ENCODE measurements at regions not wholly inside any gene's neighbourhood (a gene's known extent, or its start where the extent isn't known, plus 50 kb on each side); places are given as distances from the start of the nearest gene placed in this dataset.

DNA sequence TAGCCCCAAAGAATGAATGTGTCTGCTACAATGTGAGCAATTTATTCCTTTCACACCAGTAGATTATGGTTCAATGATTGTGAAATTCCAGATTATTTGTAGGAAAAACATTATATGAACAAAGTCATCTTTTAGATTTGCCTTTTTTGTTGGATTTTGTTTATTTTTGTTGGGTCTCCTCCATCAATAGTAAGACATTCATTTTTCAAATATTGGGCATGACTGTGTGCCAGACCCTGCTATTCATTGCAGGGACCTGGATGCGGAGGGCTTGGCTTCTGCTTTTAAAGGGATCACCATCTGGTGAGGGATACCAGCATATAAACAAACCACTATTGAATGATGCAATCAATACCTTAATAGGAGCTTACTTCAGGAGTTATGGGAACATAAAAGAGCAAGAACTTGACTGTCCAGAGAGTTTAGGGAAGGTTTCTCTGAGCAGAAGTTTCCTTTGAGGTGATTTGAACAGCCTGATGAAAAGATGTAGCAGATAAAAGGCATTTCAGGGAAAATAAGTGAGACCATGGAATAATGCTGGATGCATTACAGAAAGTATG, 486.7 kb downstream of the EPHA4 start:
- Histone ChIP-seq H3K4me1 (ENCODE audit: insufficient read depth) (no peaks in the 10 kb centered on the region), H3K4me3 (ENCODE audit: low read depth, low read length) (no peak overlapping the region), H3K27ac (ENCODE audit: low read depth) (no peak overlapping the region), H3K36me3 (ENCODE audit: insufficient read depth) (no peaks in the 10 kb centered on the region)
- 66% methylated on average over 1 of the region's 1 CpG for WGBS
- no peak for DNase-seq (ENCODE audit: extremely low spot score)

DNA sequence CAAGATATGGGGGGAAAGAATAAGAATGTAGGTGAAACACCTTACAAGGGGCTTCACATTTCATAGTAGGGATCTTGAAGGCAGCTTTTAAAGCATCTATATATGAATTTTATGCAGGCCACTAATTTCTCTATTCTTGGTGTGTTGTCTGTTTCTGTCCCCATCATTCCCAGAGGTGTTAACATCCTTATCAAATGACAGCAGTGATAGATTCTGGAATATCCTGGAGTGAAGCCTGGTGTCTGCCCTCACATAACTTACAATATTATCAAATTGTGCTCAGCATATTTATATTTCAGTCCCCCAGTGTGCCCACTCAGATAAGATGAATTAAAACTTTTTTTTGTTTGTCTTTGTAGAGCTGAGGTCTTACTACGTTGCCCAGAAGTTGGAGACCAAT, 486.2 kb downstream of the EPHA4 start:
- WGBS, result 88% methylated on average over 1 of the region's 1 CpG

DNA sequence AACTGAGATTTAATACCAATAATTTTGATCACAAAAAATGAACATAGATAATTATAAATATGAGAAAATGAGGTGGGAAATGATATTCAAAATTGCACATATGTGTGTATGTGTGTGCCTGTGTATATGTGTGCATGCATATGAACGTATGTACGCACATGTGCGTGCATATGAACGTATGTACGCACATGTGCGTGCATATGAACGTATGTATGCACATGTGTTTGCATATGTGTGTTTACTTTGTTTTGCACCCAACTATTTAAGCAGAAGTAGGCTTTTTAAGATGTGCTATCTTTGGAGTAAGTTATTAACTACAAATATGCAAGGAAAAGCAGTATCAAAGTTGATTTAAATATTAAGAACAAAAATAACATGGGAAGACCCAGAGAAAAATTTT, 484.3 kb downstream of the EPHA4 start:
- Histone ChIP-seq H3K27ac (ENCODE audit: low read depth) (no peak overlapping the region), H3K36me3 (ENCODE audit: insufficient read depth) (no peaks in the 10 kb centered on the region), H3K4me1 (ENCODE audit: insufficient read depth) (no peaks in the 10 kb centered on the region), H3K4me3 (ENCODE audit: low read depth, low read length) (no peak overlapping the region)
- WGBS, result 87% methylated on average over 7 of the region's 7 CpGs
- DNase-seq (ENCODE audit: extremely low spot score), result no peak

More for the DNA sequence above, 486.2 kb downstream of the EPHA4 start:
- Histone ChIP-seq H3K36me3 (ENCODE audit: insufficient read depth) (no peaks in the 10 kb centered on the region), H3K4me1 (ENCODE audit: insufficient read depth) (no peaks in the 10 kb centered on the region), H3K27ac (ENCODE audit: low read depth) (no peak overlapping the region), H3K4me3 (ENCODE audit: low read depth, low read length) (no peak overlapping the region)
- DNase-seq (ENCODE audit: extremely low spot score), result no peak

DNA sequence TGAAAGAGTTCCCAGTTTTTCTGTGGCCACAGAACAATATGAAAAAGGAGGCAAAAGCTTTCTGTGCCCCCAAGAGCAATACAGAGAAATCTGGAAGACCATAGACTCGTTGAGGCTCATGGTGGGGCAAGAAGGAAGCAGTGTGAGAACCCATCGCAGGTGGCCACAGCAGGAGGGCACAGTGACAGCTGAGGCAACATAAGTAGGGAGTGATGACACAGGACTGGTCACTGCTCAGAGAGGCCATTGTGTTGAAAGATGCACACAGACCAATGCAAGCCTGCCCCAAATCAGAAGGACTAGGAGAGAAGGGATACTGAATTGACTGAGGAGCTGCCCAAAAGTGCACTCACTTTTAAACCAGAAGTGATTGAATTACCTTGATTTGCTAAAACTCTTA, 483.6 kb downstream of the EPHA4 start:
- no peaks in the 10 kb centered on the region for H3K36me3 ChIP-seq (ENCODE audit: insufficient read depth)
- WGBS, result 80% methylated on average over 2 of the region's 2 CpGs
- H3K4me1 ChIP-seq (ENCODE audit: insufficient read depth), result no peaks in the 10 kb centered on the region
- no peak overlapping the region for H3K27ac ChIP-seq (ENCODE audit: low read depth)
- no peak for DNase-seq (ENCODE audit: extremely low spot score)
- no peak overlapping the region for H3K4me3 ChIP-seq (ENCODE audit: low read depth, low read length)

DNA sequence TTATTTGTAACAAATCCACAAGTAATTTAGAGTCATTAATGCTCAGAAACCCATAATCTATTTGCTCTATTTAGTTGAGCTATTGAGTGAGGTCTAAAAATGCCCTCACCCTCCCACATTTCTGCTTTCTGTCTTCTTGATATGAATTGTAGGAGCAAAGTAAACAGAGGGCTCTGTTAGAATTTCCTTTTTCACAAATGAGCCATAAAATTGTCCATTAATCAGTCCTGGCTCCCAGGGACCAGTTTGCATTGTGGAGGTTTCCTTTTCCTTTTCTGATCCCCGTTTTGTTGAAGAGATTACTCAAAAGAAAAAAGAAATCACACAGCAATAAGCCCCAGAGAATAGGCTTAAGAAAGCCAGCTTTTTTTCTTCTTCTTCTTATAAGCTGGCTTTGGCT, 476.7 kb downstream of the EPHA4 start:
- Histone ChIP-seq H3K4me3 (ENCODE audit: low read depth, low read length) (no peak overlapping the region), H3K27ac (ENCODE audit: low read depth) (no peak overlapping the region), H3K4me1 (ENCODE audit: insufficient read depth) (no peaks in the 10 kb centered on the region), H3K36me3 (ENCODE audit: insufficient read depth) (no peaks in the 10 kb centered on the region)
- DNase-seq (ENCODE audit: extremely low spot score), result no peak
- 19% methylated on average over 1 of the region's 1 CpG for WGBS

DNA sequence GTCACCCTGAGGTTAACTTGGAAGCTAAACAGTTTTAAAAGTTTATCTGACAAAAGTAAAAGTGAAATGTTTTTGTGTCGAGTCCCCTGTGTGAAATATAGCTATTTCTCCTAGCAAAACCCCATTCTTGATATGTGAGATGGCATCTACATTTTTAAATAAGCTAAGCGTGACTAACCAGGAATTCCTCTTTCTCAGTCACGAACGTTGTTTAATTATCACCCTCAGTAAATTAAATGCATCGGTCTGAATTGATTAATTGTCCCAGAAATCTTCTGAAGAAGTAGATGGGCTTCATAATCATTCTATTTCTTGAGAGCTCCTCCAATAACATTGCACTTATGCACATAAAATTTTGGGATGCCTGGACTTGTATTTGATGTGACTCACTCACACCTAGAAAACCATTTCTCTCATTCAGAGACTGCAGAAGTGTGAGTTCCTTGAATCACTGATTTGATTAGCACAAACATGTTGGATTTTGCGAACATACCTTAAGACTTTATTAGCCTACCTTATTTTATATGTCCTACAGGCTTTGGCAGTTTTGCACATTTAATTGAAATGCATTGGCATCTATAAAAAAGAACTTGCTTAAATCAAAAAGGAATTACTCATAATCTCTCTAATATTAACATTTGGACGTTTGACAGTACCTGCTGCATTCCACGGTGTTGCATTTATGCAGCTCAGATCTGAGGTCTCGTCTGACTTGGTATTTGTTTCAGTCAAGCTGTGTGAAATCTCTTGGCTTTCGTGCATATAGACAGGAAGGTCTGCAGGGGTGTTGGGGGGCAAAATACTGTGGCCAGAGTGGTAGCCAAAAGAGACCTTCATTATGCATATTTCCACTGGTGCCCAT, 475.2 kb downstream of the EPHA4 start:
- WGBS, result 77% methylated on average over 10 of the region's 10 CpGs
- Histone ChIP-seq H3K27ac (ENCODE audit: low read depth) (no peak overlapping the region), H3K4me1 (ENCODE audit: insufficient read depth) (no peaks in the 10 kb centered on the region), H3K36me3 (ENCODE audit: insufficient read depth) (no peaks in the 10 kb centered on the region), H3K4me3 (ENCODE audit: low read depth, low read length) (no peak overlapping the region)
- DNase-seq (ENCODE audit: extremely low spot score), result no peak

DNA sequence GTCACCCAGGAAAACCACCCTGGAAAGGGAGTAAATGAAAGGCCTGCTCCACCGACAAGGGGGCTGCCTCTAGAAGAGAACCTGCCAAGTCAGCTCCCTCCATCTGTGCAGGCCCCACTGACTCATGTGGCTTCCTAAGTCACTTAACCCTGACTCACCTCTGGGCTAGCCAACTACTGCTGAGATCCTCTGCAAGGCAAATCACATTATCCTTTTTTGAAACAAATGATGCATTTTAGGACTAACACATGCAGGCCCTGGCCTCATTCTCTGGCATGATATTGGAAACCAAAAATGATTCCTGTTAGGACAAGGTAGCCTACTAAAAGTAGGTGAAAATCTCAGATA, 474.6 kb downstream of the EPHA4 start:
- Histone ChIP-seq H3K36me3 (ENCODE audit: insufficient read depth) (no peaks in the 10 kb centered on the region), H3K4me1 (ENCODE audit: insufficient read depth) (no peaks in the 10 kb centered on the region), H3K4me3 (ENCODE audit: low read depth, low read length) (no peak overlapping the region), H3K27ac (ENCODE audit: low read depth) (no peak overlapping the region)
- 74% methylated on average over 1 of the region's 1 CpG for WGBS
- no peak for DNase-seq (ENCODE audit: extremely low spot score)

DNA sequence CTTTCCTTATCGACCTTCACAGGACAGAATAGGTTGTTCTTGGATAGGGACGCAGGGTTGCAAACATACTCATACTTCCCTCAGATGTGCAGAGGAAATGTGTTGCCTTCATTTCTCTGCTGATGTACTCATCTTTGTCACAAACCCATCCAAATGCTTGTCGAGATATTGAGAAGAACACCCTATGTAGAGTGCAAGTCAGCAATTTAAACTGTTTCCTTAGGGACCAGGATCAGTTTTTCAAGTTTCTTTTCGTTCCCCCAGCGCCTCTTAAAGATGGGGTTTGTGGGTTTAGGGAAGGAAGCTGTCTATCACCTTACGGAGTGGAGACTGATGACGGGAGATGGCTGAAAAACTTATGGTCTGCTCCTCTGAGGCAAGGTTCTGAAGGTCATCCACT, 474.2 kb downstream of the EPHA4 start:
- no peaks in the 10 kb centered on the region for H3K36me3 ChIP-seq (ENCODE audit: insufficient read depth)
- H3K4me3 ChIP-seq (ENCODE audit: low read depth, low read length), result no peak overlapping the region
- no peak overlapping the region for H3K27ac ChIP-seq (ENCODE audit: low read depth)
- WGBS, result 94% methylated on average over 7 of the region's 7 CpGs
- DNase-seq (ENCODE audit: extremely low spot score), result no peak
- H3K4me1 ChIP-seq (ENCODE audit: insufficient read depth), result no peaks in the 10 kb centered on the region

DNA sequence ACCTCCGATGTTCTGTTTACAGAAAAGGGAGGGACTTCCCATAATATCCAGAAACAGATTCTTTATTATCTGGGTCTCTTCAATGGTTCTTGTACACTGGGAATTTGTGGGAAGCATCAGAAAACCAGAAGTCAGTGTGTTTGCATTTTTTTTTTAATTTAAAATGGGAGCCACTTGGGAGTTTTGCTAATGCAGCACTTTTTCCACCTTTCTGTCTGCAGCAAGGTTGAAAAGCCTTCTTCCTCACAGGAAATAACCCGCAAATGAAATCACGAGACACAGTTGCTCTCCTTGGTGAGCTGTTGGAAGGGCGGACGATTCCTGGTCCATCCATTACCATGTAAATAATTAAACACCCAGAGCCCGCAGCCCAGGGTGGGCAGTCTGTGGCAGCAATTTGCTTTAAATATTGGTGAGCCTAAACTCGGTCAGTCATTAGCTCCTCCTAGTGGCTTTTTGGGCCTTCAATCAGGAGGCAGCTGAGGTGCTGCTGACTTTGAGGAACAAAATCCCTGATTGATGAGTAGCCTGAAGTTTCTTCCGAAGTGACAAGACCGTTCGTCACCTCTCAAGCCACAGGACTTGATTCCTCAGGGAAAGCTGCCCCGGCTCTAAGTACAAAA, 471.5 kb downstream of the EPHA4 start:
- no peak overlapping the region for H3K4me3 ChIP-seq (ENCODE audit: low read depth, low read length)
- DNase-seq (ENCODE audit: extremely low spot score), result no peak
- no peak overlapping the region for H3K27ac ChIP-seq (ENCODE audit: low read depth)
- H3K4me1 ChIP-seq (ENCODE audit: insufficient read depth), result peaks cover 3% of the 10 kb centered on the region
- no peaks in the 10 kb centered on the region for H3K36me3 ChIP-seq (ENCODE audit: insufficient read depth)
- WGBS, result 84% methylated on average over 11 of the region's 11 CpGs

DNA sequence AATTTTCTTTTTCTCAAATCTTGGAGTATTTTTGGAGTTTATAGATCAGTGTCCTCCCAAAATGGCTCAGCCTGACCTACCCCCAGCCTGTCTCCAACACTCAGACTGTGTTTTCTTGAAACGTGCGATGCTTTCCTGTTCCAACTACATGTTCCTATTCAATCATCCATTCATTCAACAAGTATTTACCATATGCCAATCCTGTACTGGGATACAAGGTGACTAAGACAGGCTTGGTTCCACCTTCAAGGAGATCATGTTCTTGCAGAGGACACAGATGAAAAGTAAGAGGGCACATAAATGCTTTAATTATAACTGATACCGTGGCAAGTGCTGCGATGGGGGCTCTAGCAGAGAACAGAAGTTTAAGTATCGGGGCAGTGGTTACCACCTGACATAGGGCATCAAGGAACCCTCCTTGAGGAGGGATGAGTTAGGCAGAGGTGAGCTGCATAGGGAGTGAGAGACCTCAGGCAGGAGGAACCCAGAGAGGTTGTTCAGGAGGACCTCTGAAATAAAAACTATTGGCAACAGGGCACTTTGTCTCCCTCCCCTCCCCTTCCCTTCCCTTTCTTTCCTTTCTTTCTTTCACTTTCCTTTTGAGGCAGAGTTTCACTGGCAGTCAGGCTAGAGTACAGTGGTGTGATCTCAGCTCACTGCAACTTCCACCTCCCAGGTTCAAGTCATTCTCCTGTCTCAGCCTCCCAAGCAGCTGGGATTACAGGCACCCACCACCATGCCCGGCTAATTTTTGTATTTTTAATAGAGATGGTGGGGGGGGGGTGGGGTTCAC, 469.0 kb downstream of the EPHA4 start:
- Histone ChIP-seq H3K27ac (ENCODE audit: low read depth) (no peak overlapping the region), H3K4me1 (ENCODE audit: insufficient read depth) (peaks cover 3% of the 10 kb centered on the region), H3K36me3 (ENCODE audit: insufficient read depth) (no peaks in the 10 kb centered on the region), H3K4me3 (ENCODE audit: low read depth, low read length) (no peak overlapping the region)
- 89% methylated on average over 6 of the region's 6 CpGs for WGBS
- DNase-seq (ENCODE audit: extremely low spot score), result no peak

DNA sequence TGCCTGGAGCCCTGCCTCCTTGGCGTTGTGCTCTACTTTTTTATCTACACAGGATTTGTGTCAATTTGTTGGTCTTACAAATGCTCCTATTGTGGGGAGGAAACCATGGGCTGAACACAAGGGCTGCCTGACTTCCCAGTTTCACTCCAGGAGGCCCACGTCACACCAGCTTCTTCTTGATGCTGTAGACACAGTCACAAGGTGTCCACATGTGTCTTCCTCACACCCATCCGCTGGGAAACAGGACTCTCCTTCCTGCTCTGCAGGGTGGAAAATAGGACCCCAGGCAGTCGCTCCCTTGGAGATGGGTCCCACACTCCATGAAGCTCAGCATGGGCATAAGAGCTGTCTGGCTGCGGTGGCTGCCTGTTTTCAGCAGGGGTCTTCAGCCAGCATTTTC, 468.2 kb downstream of the EPHA4 start:
- H3K4me1 ChIP-seq (ENCODE audit: insufficient read depth), result peaks cover 3% of the 10 kb centered on the region
- no peak overlapping the region for H3K27ac ChIP-seq (ENCODE audit: low read depth)
- no peak overlapping the region for H3K4me3 ChIP-seq (ENCODE audit: low read depth, low read length)
- 73% methylated on average over 5 of the region's 5 CpGs for WGBS
- H3K36me3 ChIP-seq (ENCODE audit: insufficient read depth), result no peaks in the 10 kb centered on the region
- no peak for DNase-seq (ENCODE audit: extremely low spot score)

DNA sequence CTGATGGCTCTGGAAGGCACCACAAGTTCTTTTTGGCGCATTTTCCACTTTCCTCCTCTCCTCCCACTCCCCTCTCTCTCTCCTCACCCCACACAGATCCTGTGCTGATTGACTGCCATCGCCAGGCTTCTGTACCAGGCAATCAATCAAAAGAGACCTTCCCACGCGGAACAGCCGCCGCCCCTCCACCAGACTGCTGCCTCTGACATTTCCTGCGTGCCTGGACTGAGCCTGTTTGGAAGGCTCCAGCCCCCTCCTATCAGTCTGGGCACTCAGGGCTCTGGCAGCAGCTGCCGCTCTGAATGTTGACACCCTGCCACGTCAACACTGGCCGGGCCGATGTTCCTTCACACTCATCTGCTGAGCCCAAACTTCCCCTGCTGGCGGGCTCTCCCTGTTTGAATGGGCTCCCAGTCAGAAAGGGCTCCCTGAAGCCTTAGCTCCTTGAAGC, 467.7 kb downstream of the EPHA4 start:
- no peak for DNase-seq (ENCODE audit: extremely low spot score)
- Histone ChIP-seq H3K36me3 (ENCODE audit: insufficient read depth) (no peaks in the 10 kb centered on the region), H3K4me1 (ENCODE audit: insufficient read depth) (peaks cover 3% of the 10 kb centered on the region), H3K4me3 (ENCODE audit: low read depth, low read length) (no peak overlapping the region), H3K27ac (ENCODE audit: low read depth) (no peak overlapping the region)
- 9% methylated on average over 12 of the region's 12 CpGs for WGBS

DNA sequence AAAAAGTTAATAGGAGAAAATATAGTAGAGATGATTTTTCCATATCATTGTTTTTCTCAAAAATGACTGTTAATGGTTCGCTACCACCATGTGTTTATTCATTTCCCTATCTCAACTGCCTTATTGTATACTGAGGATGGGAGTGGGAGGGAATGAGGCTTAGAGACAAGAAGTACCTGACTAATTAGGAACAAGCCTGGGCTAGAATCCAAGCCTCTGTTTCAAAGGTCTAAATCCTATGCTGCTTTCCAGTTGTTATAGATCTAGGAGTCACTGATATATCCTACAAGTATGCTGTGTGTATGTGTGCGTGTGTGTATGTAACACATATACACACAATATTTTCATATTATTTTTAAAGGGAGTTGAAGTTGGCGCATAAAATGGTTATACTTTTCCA, 465.9 kb downstream of the EPHA4 start:
- Histone ChIP-seq H3K4me1 (ENCODE audit: insufficient read depth) (peaks cover 3% of the 10 kb centered on the region), H3K4me3 (ENCODE audit: low read depth, low read length) (no peak overlapping the region), H3K36me3 (ENCODE audit: insufficient read depth) (no peaks in the 10 kb centered on the region), H3K27ac (ENCODE audit: low read depth) (no peak overlapping the region)
- WGBS, result 96% methylated on average over 3 of the region's 3 CpGs
- no peak for DNase-seq (ENCODE audit: extremely low spot score)
